ENCODE measurements at regions not wholly inside any gene's neighbourhood (a gene's known extent, or its start where the extent isn't known, plus 50 kb on each side); places are given as distances from the start of the nearest gene placed in this dataset.
A peak's percentile ranks its signal among the peaks of the same experiment; 100 is the strongest.

DNA sequence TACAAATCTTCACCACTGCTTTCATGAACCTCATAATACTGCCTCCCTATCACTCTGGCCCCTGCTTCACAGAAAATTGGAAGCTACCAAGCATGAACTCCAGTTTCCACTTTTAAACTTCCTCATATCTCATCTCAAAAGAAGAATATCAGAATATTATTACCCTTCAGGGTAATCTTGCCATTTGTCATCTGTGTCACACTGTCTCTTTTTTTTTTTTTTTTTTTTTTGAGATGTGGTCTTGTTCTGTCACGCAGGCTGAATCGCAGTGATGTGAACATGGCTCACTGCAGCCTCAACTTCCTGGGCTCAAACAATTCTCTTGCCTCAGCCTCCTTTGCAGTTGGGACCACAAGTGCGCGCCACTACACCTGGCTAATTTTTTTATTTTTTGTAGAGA is 80.4 kb upstream of the TCF12 start:
- Histone ChIP-seq H3K4me2 (ENCODE audit: insufficient read depth, low read length) (no peak overlapping the region), H3K36me3 (ENCODE audit: insufficient read depth, low read length) (no peaks in the 10 kb centered on the region), H3K4me3 (ENCODE audit: insufficient read depth, low read length) (no peak overlapping the region), H4K20me1 (ENCODE audit: insufficient read depth, low read length) (no peaks in the 10 kb centered on the region), H3K79me2 (ENCODE audit: insufficient read depth, low read length) (no peaks in the 10 kb centered on the region), H3K27ac (ENCODE audit: low read depth, low read length) (no peak overlapping the region), H3K4me1 (ENCODE audit: insufficient read depth, low read length) (peaks cover 11% of the 10 kb centered on the region), H2AFZ (ENCODE audit: low read length) (no peak overlapping the region), H3K27me3 (ENCODE audit: insufficient read depth, low read length) (no peaks in the 10 kb centered on the region), H3K9me3 (ENCODE audit: low read depth, low read length) (no peaks in the 10 kb centered on the region)
- no peak for DNase-seq (ENCODE audit: insufficient read length, low spot score, missing footprints)
- TF ChIP-seq CTCF (IDR thresholded peaks at IDR 0.05; ENCODE audit: extremely low read depth, low read depth, low read length): no peak

DNA sequence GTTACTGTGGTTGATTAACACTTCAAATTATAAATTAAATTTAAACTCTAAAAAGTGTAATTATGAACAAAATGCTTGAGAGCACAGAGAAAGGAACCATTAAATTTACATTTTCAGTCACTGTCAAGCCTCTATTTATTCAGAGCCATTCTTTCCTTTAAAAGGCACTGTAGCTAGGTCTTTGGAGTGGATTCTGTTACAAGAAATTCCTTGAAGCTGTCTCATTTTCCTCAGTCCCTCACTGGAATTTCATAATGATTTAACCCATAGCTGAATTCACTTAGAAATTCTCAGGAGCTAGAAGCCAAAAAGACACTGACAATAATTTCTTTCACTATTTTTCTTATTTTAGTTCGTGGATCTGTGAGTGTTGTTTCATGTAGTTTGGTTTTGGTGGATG is 81.2 kb upstream of the TCF12 start:
- no peaks in the 10 kb centered on the region for H3K79me2 ChIP-seq (ENCODE audit: insufficient read depth, low read length)
- no peak for TF ChIP-seq CTCF (IDR thresholded peaks at IDR 0.05; ENCODE audit: extremely low read depth, low read depth, low read length)
- no peaks in the 10 kb centered on the region for H4K20me1 ChIP-seq (ENCODE audit: insufficient read depth, low read length)
- no peaks in the 10 kb centered on the region for H3K27me3 ChIP-seq (ENCODE audit: insufficient read depth, low read length)
- H3K27ac ChIP-seq (ENCODE audit: low read depth, low read length): no peak overlapping the region
- H3K4me2 ChIP-seq (ENCODE audit: insufficient read depth, low read length): no peak overlapping the region
- H3K9me3 ChIP-seq (ENCODE audit: low read depth, low read length): no peaks in the 10 kb centered on the region
- H3K36me3 ChIP-seq (ENCODE audit: insufficient read depth, low read length): no peaks in the 10 kb centered on the region
- H2AFZ ChIP-seq (ENCODE audit: low read length): no peak overlapping the region
- peak; percentile 27 for DNase-seq (ENCODE audit: insufficient read length, low spot score, missing footprints)
- H3K4me1 ChIP-seq (ENCODE audit: insufficient read depth, low read length): peaks cover 17% of the 10 kb centered on the region
- no peak overlapping the region for H3K4me3 ChIP-seq (ENCODE audit: insufficient read depth, low read length)

- no peak for DNase-seq (ENCODE audit: insufficient read length, low spot score, missing footprints)
- no peaks in the 10 kb centered on the region for H3K36me3 ChIP-seq (ENCODE audit: insufficient read depth, low read length)
- TF ChIP-seq CTCF (IDR thresholded peaks at IDR 0.05; ENCODE audit: extremely low read depth, low read depth, low read length): no peak
- no peak overlapping the region for H2AFZ ChIP-seq (ENCODE audit: low read length)
- no peaks in the 10 kb centered on the region for H3K79me2 ChIP-seq (ENCODE audit: insufficient read depth, low read length)
- no peaks in the 10 kb centered on the region for H4K20me1 ChIP-seq (ENCODE audit: insufficient read depth, low read length)
- H3K4me1 ChIP-seq (ENCODE audit: insufficient read depth, low read length): peaks cover 21% of the 10 kb centered on the region
- H3K9me3 ChIP-seq (ENCODE audit: low read depth, low read length): no peaks in the 10 kb centered on the region
- no peak overlapping the region for H3K4me3 ChIP-seq (ENCODE audit: insufficient read depth, low read length)
- H3K27ac ChIP-seq (ENCODE audit: low read depth, low read length): no peak overlapping the region
- H3K4me2 ChIP-seq (ENCODE audit: insufficient read depth, low read length): no peak overlapping the region
- no peaks in the 10 kb centered on the region for H3K27me3 ChIP-seq (ENCODE audit: insufficient read depth, low read length)
Measured at GRCh38 chr15:56835718-56836171, 82.7 kb upstream of the TCF12 start.

DNA sequence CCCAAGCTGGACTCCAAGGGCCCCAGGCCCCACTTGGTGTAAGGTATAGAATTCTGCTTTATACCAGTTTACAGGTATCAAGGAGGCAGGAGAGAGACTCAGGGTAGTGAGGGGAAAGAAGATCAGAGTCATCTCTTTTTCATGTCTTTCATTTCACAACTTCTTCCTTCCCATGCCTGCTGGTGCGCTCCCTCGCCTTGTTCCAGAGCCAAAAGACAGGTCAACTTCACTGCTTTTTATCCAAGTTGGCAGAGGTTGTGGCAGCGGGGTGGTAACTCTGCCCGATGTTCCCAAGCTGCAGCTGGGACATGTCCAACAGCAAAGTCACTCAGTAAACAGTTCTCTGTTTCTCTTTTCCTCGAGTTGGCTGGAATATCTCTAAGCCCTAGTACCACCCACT is 86.3 kb upstream of the TCF12 start:
- peaks cover 15% of the 10 kb centered on the region for H3K4me1 ChIP-seq (ENCODE audit: insufficient read depth, low read length)
- peak overlapping the region; percentile 47 for H2AFZ ChIP-seq (ENCODE audit: low read length)
- no peak overlapping the region for H3K27ac ChIP-seq (ENCODE audit: low read depth, low read length)
- DNase-seq (ENCODE audit: insufficient read length, low spot score, missing footprints): no peak
- H3K4me3 ChIP-seq (ENCODE audit: insufficient read depth, low read length): peak overlapping the region; percentile 41
- H3K36me3 ChIP-seq (ENCODE audit: insufficient read depth, low read length): no peaks in the 10 kb centered on the region
- H3K4me2 ChIP-seq (ENCODE audit: insufficient read depth, low read length): peak overlapping the region; percentile 59
- H4K20me1 ChIP-seq (ENCODE audit: insufficient read depth, low read length): no peaks in the 10 kb centered on the region
- TF ChIP-seq CTCF (IDR thresholded peaks at IDR 0.05; ENCODE audit: extremely low read depth, low read depth, low read length): no peak
- no peaks in the 10 kb centered on the region for H3K79me2 ChIP-seq (ENCODE audit: insufficient read depth, low read length)
- H3K9me3 ChIP-seq (ENCODE audit: low read depth, low read length): no peaks in the 10 kb centered on the region
- H3K27me3 ChIP-seq (ENCODE audit: insufficient read depth, low read length): no peaks in the 10 kb centered on the region
